Fibroblast of the aortic adventitia (primary cell): ENCODE measurements at regions not wholly inside any gene's neighbourhood (a gene's known extent, or its start where the extent isn't known, plus 50 kb on each side); places are given as distances from the start of the nearest gene placed in this dataset.

ENCODE experiments used
- DNase-seq: peaks from one replicate; pipeline ENCODE4 v3.0.0-alpha.2; 2010; ENCODE audit warnings: low read depth
- H3K4me3 ChIP-seq: 2 replicates; pipeline ENCODE4 v1.5.1; 2011; ENCODE audit warnings: low read depth, mild to moderate bottlenecking, control low read depth, low read length, moderate library complexity
- CTCF ChIP-seq: IDR thresholded peaks from 2 replicates; pipeline ENCODE4 v1.5.1; 2011; ENCODE audit warnings: mild to moderate bottlenecking, low read length, control low read depth, inconsistent platforms; ENCODE audit not compliant: insufficient read depth

- no peak overlapping the region for H3K4me3 ChIP-seq
- DNase-seq: no peak
- no peak for TF ChIP-seq CTCF
These were observed 1002.0 kb downstream of the REEP3 start for GRCh38 chr10:64523065-64523759.

GRCh38 chr10:64528294-64529002 lies 1007.2 kb downstream of the REEP3 start:
- TF ChIP-seq CTCF: no peak
- no peak overlapping the region for H3K4me3 ChIP-seq
- DNase-seq: no peak

- H3K4me3 ChIP-seq: no peak overlapping the region
- no peak for DNase-seq
- TF ChIP-seq CTCF: no peak
These were observed 1007.8 kb downstream of the REEP3 start for GRCh38 chr10:64529003-64529350.

GRCh38 chr10:64534616-64535015 lies 1013.4 kb downstream of the REEP3 start:
- no peak for TF ChIP-seq CTCF
- no peak for DNase-seq
- H3K4me3 ChIP-seq: no peak overlapping the region

GRCh38 chr10:64535131-64535867 lies 1014.1 kb downstream of the REEP3 start:
- no peak for DNase-seq
- H3K4me3 ChIP-seq: no peak overlapping the region
- TF ChIP-seq CTCF: no peak

- no peak for TF ChIP-seq CTCF
- no peak for DNase-seq
- H3K4me3 ChIP-seq: no peak overlapping the region
These were observed 1015.9 kb downstream of the REEP3 start for GRCh38 chr10:64537112-64537511.
